NB4 (cell line): ENCODE measurements at regions not wholly inside any gene's neighbourhood (a gene's known extent, or its start where the extent isn't known, plus 50 kb on each side); places are given as distances from the start of the nearest gene placed in this dataset.
A peak's percentile ranks its signal among the peaks of the same experiment; 100 is the strongest.

Source experiments
- DNase-seq: peaks from one replicate; pipeline ENCODE4 v3.0.0; 2010; ENCODE audit warnings: low read depth
- H3K4me3 ChIP-seq: one replicate; pipeline ENCODE4 v1.5.1; 2011; ENCODE audit warnings: mild to moderate bottlenecking, low read depth, low read length, moderate library complexity
- MAX ChIP-seq: IDR thresholded peaks from 2 replicates; pipeline ENCODE4 v1.6.1; 2011; ENCODE audit warnings: low read depth, low read length
- MYC ChIP-seq: IDR thresholded peaks from 2 replicates; pipeline ENCODE4 v1.6.1; 2011; ENCODE audit warnings: low read depth, low read length
- POLR2A ChIP-seq: IDR thresholded peaks from 2 replicates; pipeline ENCODE4 v1.6.1; 2011; ENCODE audit warnings: mild to moderate bottlenecking; ENCODE audit not compliant: insufficient read length; ENCODE audit errors: extremely low read depth
- TF ChIP-seq, protein P1 (sequence below): IDR thresholded peaks from one replicate; pipeline ENCODE4 v1.5.1; 2012; ENCODE audit warnings: low read depth, low read length

- no peak overlapping the region for H3K4me3 ChIP-seq
- no peak for DNase-seq
- TF ChIP-seq POLR2A (no peak), MAX (no peak), MYC (no peak)
- TF ChIP-seq, protein P1, sequence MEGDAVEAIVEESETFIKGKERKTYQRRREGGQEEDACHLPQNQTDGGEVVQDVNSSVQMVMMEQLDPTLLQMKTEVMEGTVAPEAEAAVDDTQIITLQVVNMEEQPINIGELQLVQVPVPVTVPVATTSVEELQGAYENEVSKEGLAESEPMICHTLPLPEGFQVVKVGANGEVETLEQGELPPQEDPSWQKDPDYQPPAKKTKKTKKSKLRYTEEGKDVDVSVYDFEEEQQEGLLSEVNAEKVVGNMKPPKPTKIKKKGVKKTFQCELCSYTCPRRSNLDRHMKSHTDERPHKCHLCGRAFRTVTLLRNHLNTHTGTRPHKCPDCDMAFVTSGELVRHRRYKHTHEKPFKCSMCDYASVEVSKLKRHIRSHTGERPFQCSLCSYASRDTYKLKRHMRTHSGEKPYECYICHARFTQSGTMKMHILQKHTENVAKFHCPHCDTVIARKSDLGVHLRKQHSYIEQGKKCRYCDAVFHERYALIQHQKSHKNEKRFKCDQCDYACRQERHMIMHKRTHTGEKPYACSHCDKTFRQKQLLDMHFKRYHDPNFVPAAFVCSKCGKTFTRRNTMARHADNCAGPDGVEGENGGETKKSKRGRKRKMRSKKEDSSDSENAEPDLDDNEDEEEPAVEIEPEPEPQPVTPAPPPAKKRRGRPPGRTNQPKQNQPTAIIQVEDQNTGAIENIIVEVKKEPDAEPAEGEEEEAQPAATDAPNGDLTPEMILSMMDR, result no peak
These were observed 80.9 kb upstream of the IRF2BP2 start for GRCh38 chr1:234690872-234691271.

DNA sequence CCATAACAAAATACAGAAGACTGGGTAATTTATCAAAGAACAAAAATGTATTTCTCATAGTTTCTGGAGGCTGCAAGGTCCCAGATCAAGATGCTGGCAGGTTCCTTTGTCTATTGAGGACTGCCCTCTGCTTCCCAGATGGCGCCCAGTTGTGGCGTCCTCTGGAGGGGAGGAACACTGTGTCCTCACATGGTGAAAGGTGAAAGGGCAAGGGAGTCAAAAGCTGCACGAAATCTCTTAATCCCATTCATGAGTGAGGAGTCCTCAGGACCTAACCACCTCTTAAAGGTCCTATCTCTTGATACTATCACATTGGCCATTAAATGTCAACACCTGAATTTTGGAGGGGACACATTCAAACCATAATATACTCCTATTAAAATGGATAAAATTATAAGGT, 79.3 kb upstream of the IRF2BP2 start:
- H3K4me3 ChIP-seq, result no peak overlapping the region
- no peak for DNase-seq
- TF ChIP-seq POLR2A (no peak), MAX (no peak), MYC (no peak)
- TF ChIP-seq, protein P1, result no peak

DNA sequence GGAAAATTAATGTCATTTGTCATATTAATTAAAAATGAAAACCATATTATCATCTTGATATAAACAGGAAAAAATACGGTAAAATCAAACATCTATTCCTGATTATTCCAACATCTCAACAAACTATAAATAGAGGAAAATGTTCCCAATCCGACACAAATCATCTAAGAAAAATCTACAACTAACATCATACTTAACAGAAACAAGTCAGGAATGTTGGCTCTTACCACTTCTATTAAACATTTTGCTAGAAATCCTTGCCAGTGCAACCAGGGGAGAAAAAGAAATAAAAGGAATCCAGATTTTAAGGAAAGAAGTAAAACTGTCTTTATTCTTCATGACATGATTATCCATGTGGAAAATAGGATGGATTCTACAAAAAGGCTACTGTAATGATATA, 77.0 kb upstream of the IRF2BP2 start:
- DNase-seq, result no peak
- no peak for TF ChIP-seq MAX
- TF ChIP-seq, protein P1, result no peak
- no peak for TF ChIP-seq MYC
- no peak for TF ChIP-seq POLR2A
- no peak overlapping the region for H3K4me3 ChIP-seq

DNA sequence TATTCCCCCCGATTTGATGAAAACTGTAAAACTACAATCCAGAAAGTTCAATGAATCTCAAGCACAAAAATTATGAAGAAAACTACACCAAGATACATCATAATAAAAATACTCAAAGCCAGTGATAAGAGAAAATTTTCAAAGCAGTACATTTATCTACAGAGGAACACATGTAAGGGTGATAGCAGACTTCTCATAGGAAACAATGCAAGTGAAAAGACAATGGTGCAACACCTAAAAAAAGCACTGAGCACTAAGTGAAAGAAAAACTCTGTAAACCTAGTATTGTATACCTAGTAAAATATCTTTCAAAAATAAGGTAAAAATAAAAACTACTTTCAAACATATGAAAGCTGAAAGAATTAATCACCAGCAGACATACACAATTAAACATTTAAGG, 76.1 kb upstream of the IRF2BP2 start:
- no peak for TF ChIP-seq MAX
- DNase-seq, result peak; percentile 33
- no peak overlapping the region for H3K4me3 ChIP-seq

GRCh38 chr1:234684856-234685255, 74.9 kb upstream of the IRF2BP2 start:
- DNase-seq, result peak; percentile 60
- TF ChIP-seq MYC (no peak), POLR2A (no peak), MAX (no peak)
- TF ChIP-seq, protein P1, result no peak
- no peak overlapping the region for H3K4me3 ChIP-seq

DNA sequence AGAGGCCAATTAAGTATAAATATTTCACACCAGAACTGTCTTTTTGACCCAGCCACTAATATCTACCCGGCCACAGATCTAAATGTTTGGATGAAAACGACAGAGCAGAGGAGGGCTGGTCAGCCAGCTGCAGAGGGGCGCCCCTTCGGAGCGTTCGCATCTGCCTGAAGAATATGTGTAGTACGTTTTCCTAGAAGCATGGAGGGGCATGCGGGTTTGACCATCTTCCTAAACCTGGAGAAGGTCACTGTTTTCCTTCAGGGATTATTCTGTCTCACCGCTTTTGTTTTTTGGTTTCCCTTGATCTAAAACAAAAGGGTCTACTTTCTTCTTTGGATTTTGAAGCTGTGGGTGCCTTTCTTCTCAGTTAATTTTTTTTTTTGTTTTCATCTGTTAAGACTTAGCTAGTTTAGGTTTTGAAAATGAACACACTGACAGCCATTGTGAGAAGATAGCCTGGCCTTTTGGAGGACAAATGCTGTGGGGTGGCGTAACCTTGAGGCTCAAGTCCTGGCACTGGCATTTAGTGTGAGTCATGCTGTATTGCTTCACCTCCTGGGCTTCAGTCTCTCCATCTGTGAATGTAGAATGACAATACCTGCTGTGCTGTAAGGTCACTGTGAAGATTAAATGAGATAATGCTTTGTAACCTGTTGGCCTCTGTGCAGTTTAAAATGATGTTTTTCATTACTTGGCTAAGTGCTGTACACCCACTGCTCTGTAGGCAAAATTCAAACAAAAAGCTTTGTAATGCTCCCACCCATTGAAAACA, 74.1 kb upstream of the IRF2BP2 start:
- H3K4me3 ChIP-seq, result no peak overlapping the region
- TF ChIP-seq, protein P1, result no peak
- TF ChIP-seq MAX, result peak; percentile 74
- TF ChIP-seq POLR2A, result no peak
- TF ChIP-seq MYC, result no peak; the same call in 1 of the 2 replicates
- DNase-seq, result peak; percentile 97
